IPS-NIHi7 (cell line): ENCODE measurements at regions not wholly inside any gene's neighbourhood (a gene's known extent, or its start where the extent isn't known, plus 50 kb on each side); places are given as distances from the start of the nearest gene placed in this dataset.
"Not testable (repeated sequence)": the region's sequence is repeated elsewhere in the genome, so short reads cannot be mapped to it uniquely, and the experiment has no call there.

Source experiments
- DNase-seq: peaks from one replicate; pipeline ENCODE4 v3.0.0; 2012; ENCODE audit warnings: mixed read lengths; ENCODE audit errors: extremely low spot score

GRCh38 chr2:111365986-111366640 lies 245.4 kb downstream of the BCL2L11 start:
- not testable (repeated sequence) for DNase-seq

- DNase-seq = not testable (repeated sequence)
Measured at GRCh38 chr2:111366641-111367029, 245.9 kb downstream of the BCL2L11 start.

GRCh38 chr2:111367080-111367479 lies 246.4 kb downstream of the BCL2L11 start:
- not testable (repeated sequence) for DNase-seq

DNA sequence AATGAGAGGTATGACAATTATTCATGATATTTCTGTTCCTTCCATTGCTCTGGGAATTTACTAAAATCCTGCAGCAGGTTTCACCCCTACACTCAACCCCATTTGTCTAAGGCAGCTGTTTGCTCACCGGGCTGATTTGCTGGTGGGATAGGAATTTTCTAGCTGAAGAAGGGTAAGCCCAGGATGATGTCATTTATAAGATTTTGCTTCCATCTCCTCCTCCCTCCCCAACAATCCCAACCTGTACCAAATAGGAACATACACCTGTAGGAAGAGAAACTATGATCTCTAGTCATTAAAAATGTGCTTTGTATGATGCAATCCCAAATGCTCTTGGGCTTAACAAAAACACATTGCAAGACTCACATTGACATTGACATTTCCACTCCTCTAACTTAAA lies 247.2 kb downstream of the BCL2L11 start:
- not testable (repeated sequence) for DNase-seq

- DNase-seq = not testable (repeated sequence)
Measured at GRCh38 chr2:111368288-111368687, 247.6 kb downstream of the BCL2L11 start.

DNA sequence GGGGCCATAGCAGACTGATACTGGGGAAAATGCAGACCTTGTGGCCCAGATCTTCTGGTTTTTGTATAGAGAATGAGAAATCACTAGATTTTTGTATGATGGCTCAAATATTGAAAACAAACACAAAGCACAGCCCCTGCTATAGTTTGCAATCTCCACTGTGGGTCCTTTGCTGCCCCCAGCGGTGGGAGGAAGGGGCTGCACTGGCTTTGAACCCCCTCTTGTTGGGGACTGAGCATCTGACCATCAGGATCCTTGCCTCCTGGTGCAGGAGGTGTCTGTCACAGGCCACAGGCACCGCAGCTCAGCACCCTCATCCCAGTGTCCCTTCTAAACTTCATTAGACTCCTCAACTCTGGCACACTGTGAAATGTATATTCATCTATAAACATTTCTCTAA lies 252.3 kb downstream of the BCL2L11 start:
- not testable (repeated sequence) for DNase-seq

DNA sequence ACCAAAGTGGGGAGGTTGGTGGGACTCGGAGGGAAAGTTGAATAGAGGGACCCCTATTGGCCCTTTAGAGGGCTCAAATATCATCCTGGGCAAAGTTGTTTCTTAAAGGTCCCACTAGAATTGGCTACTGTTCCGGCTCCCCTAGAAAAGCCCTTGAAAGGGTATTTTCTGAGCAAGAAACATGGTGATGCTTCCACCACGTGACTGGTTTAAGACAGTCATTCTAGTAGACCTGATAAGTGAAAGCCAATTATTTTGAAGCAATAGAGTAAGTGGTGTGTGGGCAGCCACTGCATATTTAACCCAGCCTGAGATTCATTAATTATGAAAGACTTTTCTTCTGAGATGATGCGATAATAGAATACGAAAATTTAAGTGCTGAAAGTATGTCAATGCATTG lies 253.3 kb downstream of the BCL2L11 start:
- not testable (repeated sequence) for DNase-seq

DNA sequence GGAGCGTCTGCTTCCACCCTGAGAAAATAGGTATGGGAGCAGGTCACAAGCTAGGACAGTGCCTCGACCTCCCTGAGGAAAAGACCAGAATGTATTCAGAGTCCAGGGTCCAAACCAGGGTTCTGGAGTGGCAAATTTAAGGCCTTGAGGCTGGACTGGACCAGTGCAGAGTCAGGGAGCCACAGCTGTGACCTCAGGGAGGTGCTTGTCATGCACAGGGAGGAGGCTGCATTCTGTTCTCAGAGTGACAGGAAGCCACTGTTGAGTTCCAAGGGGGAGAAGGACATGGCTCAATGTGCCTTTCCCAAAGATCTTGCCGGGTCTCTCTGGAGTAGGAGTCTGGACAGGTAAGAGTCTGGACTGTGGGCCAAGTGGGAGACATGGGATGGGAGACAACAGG lies 254.0 kb downstream of the BCL2L11 start:
- not testable (repeated sequence) for DNase-seq

- not testable (repeated sequence) for DNase-seq
Measured at GRCh38 chr2:111375320-111375883, 254.7 kb downstream of the BCL2L11 start.

- not testable (repeated sequence) for DNase-seq
Measured at GRCh38 chr2:111376272-111376970, 255.7 kb downstream of the BCL2L11 start.

DNA sequence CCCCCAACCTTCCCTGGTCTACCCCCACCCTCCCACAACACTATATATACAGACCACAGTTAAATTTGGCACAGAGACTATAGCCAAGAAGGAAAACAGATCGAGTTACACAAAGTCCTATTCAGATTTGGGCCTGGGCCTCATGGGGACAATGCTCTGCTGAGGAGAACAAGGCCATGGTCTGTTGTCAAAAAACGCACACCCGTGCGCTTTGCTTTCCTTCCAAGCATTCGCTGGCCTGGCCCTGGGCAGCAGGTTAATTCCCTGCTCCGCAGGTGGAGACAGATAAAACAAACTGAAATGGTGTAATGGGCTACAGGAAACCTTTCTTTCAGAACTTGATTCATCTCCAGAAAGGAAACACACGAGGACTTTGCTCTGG lies 256.2 kb downstream of the BCL2L11 start:
- not testable (repeated sequence) for DNase-seq

DNA sequence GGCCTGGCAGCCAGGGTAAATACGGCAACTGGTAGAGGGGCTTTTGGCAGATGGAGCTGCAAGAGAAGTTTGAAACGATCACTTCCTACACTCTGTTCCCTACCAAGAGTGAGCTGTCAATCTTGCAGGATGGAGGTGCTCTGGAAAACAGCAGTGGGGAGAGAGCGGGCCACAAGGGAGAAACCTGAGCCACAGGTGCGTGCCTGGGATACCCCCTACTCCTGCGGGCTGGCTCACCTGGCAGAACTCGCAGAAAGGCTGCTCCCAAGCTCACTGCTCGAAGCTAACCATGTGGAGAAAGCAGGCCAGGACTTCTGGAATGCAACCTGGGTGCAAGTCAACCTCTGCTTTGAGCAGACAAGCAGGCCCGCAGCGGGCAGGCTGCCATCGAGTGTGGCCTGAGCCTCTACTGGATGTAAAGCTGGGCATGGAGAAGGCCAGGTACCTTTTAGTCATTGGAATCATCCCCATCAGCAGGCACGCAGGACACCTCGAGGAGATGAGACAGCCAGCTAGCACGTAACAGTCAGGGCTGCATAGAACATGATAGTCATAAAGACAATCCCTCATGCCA lies 256.8 kb downstream of the BCL2L11 start:
- DNase-seq = not testable (repeated sequence)

- DNase-seq = not testable (repeated sequence)
Measured at GRCh38 chr2:111378348-111378747, 257.6 kb downstream of the BCL2L11 start.

- DNase-seq = not testable (repeated sequence)
Measured at GRCh38 chr2:111380733-111381439, 260.2 kb downstream of the BCL2L11 start.

DNA sequence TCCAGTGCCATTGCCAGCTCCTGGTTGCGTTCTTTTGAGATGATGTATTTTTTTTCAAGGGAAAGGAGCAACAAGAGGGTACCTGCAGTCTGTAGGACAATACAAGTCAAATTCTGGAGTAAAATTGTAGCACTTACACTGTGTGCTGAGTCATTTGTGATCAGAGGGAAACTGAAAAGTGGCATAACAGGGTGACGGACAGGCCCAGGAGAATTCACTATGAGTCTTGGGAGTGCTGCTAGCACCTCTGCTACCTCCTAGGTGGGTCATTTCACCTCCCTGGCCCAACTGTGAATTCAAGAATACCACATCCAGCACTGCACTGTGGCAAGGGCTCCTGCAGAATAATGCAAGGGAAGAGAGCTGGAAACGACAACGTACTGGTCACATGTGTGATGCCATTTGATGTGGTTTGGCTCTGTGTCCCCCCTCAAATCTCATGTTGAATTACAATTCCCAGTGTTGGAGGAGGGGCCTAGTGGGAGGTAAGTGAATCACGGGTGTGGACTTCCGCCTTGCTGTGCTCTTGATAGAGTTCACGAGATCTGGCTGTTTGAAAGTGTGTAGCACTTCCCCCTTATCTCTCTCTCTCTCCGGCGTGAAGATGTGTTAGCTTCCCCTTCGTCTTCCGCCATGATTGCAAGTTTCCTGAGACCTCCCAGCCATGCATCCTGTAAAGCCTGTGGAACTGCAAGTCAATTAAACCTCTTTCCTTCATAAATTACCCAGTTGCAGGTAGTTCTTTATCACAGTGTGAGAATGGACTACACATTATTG lies 261.0 kb downstream of the BCL2L11 start:
- DNase-seq = not testable (repeated sequence)

DNA sequence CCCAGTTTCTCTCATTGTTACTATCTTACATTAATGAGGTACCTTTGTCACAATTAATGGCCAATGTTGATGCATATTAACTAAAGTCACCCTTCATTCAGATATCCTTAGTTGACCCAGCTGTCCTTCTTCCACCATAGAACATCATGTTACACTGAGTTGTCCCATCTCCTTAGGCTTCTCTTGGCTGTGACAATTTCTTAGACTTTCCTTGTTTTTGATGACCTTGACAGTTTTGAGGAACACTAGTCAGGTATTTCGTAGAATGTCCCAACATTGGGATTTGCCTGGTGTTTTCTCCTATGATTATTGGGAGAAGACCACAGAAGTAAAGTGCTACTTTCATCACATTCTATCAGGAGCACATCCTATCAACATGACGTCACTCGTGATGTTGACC lies 261.8 kb downstream of the BCL2L11 start:
- not testable (repeated sequence) for DNase-seq

DNA sequence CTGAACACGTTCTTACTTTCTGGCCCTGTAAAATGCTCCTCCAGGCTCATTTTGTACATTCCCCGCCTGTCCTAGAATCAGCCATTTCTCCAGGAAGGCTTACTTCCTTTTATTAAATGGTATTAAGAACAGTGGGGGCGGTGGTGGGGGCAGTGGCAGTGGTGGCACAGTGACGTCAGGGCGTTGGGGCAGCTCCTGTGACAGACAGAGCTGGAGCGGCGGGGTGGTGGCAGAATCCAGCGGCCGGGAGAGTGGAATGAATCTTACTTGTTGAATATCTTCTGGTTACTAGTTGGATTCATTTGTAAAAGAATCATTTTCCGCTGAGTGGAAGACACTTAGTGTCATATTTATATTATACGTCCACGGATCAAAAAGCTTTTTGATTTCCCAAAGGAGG lies 262.6 kb downstream of the BCL2L11 start:
- not testable (repeated sequence) for DNase-seq

DNA sequence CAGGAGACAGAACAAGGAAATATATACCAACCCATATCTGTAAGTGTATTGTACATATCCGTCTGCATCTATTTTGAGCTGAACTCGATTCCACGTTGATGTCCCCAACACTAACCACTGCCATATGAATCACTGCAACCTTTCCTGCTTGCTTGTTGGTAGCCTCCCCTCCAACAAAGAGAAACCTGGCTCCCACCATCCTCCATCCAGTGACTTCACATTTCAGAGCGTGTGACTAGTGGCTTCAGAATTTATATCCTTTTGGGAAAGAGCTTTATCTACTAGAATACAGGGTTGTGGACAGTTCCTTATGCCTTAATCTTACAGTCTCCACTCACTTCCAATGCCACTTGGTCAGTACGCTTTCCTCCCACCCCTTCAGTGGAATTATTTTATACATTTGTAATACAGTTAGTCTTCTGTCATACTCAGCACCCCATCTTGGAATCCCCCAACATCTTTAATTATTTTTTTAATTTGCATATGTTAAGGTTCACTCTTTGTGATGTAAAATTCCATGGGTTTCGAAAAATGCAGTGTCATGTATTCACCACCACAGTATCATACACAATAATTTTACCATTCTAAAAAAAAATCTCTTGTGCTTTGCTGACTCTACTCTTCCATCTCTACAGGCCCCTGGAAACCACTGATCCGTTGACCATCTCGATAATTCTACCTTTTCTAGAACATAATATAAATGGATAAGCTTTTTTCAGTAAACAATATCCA lies 264.7 kb downstream of the BCL2L11 start:
- DNase-seq = not testable (repeated sequence)

DNA sequence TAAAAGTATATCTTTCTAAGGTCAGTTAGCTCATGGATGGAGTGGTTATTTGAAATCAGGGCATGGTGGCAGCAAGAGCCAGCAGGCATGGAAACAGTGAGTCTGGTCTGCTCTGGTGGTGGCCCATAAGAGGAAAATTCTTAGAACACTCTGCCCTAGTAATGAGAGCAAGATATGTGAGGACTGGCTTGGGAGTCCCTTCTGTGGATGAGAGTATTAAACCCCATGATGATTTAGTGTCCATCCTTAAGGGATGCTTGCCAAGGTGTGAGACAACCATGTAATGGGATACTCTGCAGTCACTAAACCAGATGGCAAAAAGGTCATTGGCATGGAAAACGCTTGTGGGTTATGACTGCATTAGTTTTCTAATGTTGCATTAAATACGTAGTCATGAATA lies 269.9 kb downstream of the BCL2L11 start:
- not testable (repeated sequence) for DNase-seq

GRCh38 chr2:111395350-111396128 lies 274.8 kb downstream of the BCL2L11 start:
- DNase-seq = not testable (repeated sequence)
